GM19455 (cell line): ENCODE measurements at regions not wholly inside any gene's neighbourhood (a gene's known extent, or its start where the extent isn't known, plus 50 kb on each side); places are given as distances from the start of the nearest gene placed in this dataset.
"Not testable (repeated sequence)": the region's sequence is repeated elsewhere in the genome, so short reads cannot be mapped to it uniquely, and the experiment has no call there.

Experiments
- ATAC-seq: cut with Tn5 transposase; IDR thresholded peaks from one replicate; pipeline ENCODE4 v1.9.1; 2021; ENCODE audit not compliant: unreplicated experiment

GRCh38 chr15:83335542-83335941 lies 51.1 kb upstream of the BNC1 start:
- ATAC-seq = not testable (repeated sequence)

DNA sequence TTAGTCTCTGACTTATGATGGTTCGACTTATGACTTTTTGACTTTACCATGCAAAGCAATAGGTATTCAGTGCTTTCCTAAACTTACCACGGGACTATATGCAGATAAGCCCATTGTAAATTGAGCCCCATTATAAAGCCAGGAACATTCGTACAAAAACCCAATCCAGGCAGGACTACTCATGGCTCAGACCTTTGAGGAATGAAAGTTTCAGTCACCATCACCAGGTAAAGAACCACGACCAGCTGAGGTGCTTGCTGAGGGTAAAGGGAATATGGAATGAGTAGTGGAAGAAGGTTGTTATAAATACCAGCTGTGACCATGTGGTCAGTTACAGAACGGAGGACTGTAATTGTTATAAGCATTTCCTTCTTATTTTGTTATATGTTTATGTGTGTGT lies 54.9 kb upstream of the BNC1 start:
- no peak for ATAC-seq

- no peak for ATAC-seq
Observed at GRCh38 chr15:83340087-83340486, 55.6 kb upstream of the BNC1 start.

DNA sequence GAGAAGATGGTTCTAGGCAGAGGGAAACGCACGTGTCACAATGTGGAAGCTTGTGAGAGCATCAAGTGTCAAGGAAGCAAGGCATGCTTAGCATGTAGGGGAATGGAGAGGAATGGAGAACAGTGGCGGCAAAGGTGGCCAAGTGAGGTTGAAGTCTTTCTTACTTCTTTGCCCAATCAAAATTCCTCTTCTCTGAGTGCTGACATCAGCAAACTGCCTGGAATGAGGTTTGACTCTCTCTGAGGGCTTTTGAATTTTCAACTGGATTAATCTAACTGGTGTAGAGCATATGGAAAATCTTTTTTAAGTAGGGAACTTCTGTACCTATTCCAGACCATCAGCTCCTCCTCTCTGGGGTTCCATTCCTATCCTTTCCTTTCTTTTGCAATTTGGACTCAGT lies 61.9 kb upstream of the BNC1 start:
- ATAC-seq = no peak

DNA sequence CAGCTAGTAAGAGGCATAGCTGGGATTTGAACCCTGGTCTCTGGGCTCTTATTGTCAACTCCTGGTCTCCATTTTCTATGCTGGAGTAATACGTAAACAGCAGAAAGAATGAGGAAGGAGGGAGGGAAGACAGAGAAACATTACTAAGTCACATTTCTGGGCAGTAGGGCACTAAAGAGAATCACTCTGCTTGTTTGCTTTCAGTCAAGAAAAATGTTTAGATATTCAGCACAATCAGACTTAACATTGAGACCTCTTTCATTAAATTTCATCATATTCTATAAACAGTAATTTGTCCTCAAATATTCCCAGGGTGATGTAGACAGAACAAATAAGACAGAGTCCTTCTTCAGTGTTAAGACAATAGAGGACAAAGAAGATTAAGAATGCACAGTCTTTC lies 67.7 kb upstream of the BNC1 start:
- ATAC-seq = no peak

- ATAC-seq = no peak
Observed at GRCh38 chr15:83356501-83357399, 72.3 kb upstream of the BNC1 start.

- ATAC-seq = no peak
Observed at GRCh38 chr15:83358972-83359564, 74.6 kb upstream of the BNC1 start.

GRCh38 chr15:83362706-83363105 lies 78.2 kb upstream of the BNC1 start:
- ATAC-seq = no peak

DNA sequence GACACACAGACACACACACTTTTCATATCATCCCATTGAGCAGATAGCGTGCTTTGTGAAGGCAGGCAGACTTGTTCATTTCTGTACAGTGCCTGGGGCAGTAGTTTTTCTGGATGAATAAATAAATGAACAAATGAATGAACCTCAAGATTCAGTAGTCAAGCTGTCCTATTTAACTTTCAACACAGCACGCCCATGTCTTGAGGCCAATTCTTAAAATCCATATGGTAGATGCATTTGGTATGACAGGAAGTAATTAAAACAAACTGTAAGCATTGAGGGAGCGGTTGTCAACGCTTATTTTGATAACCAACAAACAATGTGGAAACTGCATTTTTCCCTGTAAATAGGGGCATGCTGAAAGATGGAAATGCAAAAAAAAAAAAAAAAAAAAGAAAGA lies 80.0 kb upstream of the BNC1 start:
- ATAC-seq = no peak

DNA sequence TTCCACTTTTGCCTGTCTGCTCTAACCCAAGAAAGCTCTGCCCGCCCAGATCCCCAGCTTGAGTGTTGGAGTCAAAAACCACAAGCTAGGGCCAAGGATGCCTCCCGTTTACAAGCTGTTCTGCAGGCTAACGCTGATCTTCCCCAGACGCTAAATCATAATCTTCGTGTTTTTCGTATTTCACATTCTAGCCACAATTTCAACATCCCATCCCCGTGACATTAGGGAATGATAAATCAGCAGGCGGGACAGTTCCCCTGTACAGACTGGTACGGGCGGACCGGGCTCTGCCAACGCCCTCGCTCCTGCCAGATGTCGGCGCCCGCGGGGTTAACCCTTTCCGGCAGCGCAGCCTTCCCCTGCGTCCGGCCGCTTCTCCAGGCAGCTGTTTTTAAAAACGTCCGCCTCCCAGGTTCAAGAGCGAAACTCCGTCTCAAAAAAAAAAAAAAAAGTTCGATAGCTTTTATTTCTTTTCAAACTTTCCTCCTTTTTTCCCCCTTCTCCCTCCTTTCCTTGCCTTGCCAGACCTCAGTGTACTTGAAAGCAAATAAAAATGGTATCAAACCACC lies 81.0 kb upstream of the BNC1 start:
- no peak for ATAC-seq

- no peak for ATAC-seq
Observed at GRCh38 chr15:83372434-83372891, 74.7 kb upstream of the SH3GL3 start.

DNA sequence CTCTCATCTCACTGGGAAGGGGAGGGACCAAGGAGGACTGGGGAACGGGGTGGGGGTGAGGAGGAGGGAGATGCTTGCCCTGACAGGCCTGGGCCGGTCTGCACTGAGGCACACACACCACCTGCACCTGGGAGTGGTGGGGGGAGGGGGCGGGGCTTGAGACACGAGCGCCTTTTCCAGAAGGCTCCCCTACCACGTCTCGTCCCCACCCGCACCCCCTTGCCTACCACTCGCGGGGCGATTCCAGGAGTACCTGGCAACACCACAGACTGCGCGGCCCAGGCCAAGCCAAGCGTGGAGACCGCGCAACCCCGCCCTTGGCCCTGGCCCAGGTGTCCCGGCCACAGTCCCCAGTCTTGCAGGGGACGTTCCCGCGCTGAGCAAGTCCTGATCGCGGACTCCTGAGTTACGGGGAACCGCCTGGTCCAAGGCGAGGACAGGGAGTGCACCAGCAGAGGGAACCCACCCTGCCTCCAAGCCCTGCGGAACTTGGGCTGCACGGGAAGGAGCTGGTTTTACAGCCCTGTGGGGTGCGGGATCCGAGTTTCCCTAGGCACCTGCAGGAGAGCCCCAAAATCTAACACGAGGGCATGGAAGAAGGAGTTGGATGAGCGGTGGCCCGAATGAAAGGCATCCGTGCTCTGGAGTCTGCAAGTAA lies 68.1 kb upstream of the SH3GL3 start:
- ATAC-seq = no peak

DNA sequence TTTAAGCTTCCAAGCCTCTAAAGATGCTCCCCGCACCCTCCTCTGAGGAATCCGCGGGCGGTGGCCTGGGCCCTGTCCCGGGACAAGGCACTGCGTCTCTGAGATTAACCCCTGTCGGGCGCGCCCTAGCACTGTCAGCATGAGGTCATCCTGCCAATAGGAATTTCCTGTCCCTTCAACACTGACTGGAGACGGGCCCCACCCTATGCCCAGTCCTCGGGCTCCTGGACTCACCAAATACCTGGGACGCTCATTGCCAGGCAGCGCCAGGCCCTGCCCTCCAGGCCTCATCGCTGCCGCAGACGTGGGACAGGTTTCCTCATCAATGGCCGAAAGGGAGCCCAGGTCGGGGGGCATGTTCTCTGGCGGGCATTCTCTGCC lies 67.6 kb upstream of the SH3GL3 start:
- ATAC-seq = no peak

- no peak for ATAC-seq
Observed at GRCh38 chr15:83380059-83380458, 67.1 kb upstream of the SH3GL3 start.

- ATAC-seq = peak; percentile 80
Observed at GRCh38 chr15:83380682-83381081, 66.5 kb upstream of the SH3GL3 start.

DNA sequence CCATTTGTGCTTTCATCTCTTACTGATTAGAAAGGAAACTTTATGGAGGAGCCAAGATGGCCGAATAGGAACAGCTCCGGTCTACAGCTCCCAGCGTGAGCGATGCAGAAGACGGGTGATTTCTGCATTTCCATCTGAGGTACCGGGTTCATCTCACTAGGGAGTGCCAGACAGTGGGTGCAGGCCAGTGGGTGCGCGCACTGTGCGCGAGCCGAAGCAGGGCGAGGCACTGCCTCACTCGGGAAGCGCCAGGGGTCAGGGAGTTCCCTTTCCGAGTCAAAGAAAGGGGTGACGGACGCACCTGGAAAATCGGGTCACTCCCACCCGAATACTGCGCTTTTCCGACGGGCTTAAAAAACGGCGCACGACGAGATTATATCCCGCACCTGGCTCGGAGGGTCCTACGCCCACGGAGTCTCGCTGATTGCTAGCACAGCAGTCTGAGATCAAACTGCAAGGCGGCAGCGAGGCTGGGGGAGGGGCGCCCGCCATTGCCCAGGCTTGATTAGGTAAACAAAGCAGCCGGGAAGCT lies 63.5 kb upstream of the SH3GL3 start:
- not testable (repeated sequence) for ATAC-seq

GRCh38 chr15:83396101-83396500 lies 51.0 kb upstream of the SH3GL3 start:
- ATAC-seq = no peak
